GM13976 (cell line): ENCODE measurements at regions not wholly inside any gene's neighbourhood (a gene's known extent, or its start where the extent isn't known, plus 50 kb on each side); places are given as distances from the start of the nearest gene placed in this dataset.

Source experiments
- DNase-seq: peaks from one replicate; pipeline ENCODE4 v3.0.0; 2012; ENCODE audit warnings: low spot score
- in situ Hi-C: fragments of 300-500 bp; cut with MboI; formaldehyde crosslinking; loops from one replicate; pipeline ENCODE4 v1.12.0; 2022; ENCODE audit warnings: low sequenced_read_pairs, mixed read lengths, inconsistent platforms; ENCODE audit not compliant: unreplicated experiment
- TF ChIP-seq, protein P1 (sequence below): IDR thresholded peaks from 2 replicates; pipeline ENCODE4 v1.5.1; 2012; ENCODE audit warnings: borderline replicate concordance, mild to moderate bottlenecking; ENCODE audit not compliant: insufficient read depth; ENCODE audit errors: extremely low read depth, missing control alignments, control extremely low read depth

DNA sequence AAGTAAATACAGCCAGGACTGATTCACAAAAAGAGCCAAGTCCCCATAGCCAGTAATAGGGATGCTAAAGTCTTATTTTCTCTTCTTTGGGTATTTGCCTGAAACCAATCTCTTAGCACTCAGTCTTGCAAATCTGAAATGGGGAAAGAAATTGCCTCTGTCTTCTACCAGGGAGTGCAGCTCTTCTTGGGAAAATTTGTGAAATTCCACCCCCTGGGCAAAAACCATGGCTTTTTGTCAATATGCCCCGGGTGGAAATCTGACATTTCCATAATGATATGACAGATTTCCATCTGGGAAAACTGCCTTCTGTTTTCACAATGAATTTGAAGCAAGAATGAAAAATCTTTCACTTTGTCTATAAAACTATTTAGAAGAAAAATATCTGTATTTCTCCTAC lies 628.1 kb downstream of the BCL11A start:
- in situ Hi-C loops: no loop called here

DNA sequence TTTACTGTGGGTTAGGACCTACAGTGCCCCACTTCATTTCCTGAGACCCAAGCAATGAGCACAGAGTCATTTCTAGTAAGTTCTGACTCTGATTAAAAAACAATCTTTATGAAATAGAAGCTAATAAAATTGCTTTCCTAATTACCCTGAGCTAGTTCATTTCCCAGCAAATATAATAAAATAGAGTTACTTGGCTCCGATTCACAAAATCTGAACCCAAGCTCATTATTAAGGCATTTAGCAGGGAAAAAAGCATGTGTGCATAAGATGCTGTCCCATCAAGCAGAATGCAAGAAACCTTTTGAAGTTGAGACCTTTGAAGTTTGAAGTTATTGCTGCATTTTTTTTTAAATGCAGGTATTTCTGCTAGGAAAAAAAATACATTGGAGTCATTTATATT lies 629.1 kb downstream of the BCL11A start:
- no peak for DNase-seq
- in situ Hi-C loops: no loop called here
- TF ChIP-seq, protein P1, sequence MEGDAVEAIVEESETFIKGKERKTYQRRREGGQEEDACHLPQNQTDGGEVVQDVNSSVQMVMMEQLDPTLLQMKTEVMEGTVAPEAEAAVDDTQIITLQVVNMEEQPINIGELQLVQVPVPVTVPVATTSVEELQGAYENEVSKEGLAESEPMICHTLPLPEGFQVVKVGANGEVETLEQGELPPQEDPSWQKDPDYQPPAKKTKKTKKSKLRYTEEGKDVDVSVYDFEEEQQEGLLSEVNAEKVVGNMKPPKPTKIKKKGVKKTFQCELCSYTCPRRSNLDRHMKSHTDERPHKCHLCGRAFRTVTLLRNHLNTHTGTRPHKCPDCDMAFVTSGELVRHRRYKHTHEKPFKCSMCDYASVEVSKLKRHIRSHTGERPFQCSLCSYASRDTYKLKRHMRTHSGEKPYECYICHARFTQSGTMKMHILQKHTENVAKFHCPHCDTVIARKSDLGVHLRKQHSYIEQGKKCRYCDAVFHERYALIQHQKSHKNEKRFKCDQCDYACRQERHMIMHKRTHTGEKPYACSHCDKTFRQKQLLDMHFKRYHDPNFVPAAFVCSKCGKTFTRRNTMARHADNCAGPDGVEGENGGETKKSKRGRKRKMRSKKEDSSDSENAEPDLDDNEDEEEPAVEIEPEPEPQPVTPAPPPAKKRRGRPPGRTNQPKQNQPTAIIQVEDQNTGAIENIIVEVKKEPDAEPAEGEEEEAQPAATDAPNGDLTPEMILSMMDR: no peak

More for the DNA sequence above, 628.1 kb downstream of the BCL11A start:
- no peak for DNase-seq
- TF ChIP-seq, protein P1: no peak

DNA sequence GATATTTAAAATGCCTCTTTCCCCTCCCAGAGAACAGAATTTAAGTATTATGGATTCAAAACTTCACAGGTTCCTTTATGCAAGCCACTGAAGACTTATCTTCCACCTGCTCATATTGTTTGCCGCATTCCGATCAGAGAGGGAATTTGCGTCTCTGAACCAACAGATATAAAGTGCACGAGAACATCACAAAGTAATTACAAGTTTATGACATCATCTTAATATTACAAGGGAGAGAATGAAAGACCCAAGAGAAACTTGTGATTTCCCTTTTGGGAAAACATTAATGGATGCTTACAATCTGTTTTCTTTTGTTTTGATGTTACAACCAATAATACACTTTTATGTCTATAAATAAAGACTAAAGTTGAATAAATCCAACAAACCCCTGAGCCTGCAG lies 631.0 kb downstream of the BCL11A start:
- no peak for DNase-seq
- TF ChIP-seq, protein P1: no peak

DNA sequence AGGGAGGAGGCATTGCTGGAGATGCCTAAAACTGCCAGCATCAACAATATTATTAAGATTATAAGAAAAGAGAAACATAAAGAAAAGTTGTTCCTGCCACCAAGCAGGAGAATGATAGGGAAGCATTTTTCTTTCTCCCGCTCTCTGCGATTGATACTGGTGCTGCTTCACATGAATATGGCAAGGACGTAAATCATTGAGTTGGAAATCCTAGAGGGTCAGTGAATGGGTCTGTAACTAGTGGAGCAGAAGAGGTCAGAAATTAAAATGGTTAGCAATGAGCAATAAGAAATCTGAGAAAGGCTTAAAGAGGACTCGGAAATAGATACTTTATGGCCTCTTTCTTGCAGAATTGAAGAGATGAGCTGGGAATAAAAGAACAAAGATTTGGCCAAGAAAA lies 631.7 kb downstream of the BCL11A start:
- no peak for DNase-seq
- in situ Hi-C loops: no loop called here
- TF ChIP-seq, protein P1: no peak

More for the DNA sequence above, 631.0 kb downstream of the BCL11A start:
- in situ Hi-C loops: no loop called here

DNA sequence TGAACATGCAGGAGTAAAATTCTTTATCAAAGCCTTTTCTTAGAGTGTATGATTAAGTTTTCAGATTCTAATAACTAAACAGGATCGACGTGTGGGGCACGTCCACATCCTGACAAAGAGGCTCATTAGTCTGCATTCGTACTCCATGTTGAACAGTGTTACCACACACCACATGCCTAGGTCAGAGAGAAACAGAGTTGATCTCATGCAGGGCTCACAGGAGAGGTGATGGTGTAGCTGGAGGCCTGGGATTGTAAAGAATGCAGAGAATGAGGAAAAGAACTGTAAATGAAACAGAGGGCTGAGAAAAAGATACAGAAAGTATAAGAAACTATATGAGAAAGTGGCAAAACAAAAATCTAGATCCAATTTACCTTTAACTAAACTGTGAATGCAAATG lies 632.5 kb downstream of the BCL11A start:
- in situ Hi-C loops: no loop called here
- TF ChIP-seq, protein P1: no peak
- DNase-seq: no peak

DNA sequence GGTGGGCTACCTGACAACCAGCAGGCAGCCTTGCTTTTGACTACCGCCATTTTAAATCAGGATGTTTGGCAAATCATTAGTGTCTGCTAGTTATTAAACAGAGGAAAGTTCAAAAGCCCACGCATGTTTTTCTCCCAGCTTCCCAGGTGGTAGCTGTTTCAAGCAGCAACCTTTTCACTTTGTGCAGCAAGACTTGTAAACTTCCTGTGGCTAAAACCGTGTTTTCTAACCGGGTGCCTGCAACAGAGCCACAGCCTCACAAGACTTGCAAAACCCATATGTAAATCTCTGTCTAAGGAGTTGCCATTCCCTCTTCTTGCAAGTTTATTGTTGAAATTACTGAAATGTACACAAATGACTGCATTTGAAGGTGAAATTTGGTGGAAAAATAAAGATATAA lies 633.1 kb downstream of the BCL11A start:
- in situ Hi-C loops: no loop called here
- no peak for DNase-seq
- TF ChIP-seq, protein P1: no peak

DNA sequence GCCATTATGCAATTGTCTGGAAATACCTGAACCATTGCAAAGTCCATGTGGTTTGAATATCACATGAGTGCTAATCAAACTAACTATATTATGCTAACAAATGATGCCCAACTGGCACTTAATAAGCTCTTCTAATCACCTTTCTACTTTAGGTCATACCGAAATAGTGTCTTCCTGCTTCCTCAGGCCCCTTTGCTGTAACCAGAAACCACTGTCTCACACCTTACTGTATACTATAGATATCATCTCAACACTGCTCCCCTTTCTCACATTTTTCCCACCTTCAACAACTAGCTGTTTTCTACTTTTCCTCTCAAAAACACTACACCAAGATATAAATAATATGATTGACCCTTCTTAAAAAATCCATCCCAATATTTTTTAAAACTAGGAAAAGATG lies 633.9 kb downstream of the BCL11A start:
- in situ Hi-C loops: no loop called here
- TF ChIP-seq, protein P1: no peak
- DNase-seq: no peak
